HCT116 (cell line): ENCODE measurements at regions not wholly inside any gene's neighbourhood (a gene's known extent, or its start where the extent isn't known, plus 50 kb on each side); places are given as distances from the start of the nearest gene placed in this dataset.

Source experiments
- EGR1 ChIP-seq: IDR thresholded peaks from 2 replicates; pipeline ENCODE4 v1.6.1; 2012; ENCODE audit warnings: low read depth
- EZH2phosphoT487 ChIP-seq: fragments of 200-600 bp; IDR thresholded peaks from 2 replicates; pipeline ENCODE4 v1.6.1; 2018; ENCODE audit warnings: antibody characterized with exemption, borderline replicate concordance
- POLR2AphosphoS5 ChIP-seq: IDR thresholded peaks from 2 replicates; pipeline ENCODE4 v1.6.1; 2011; ENCODE audit warnings: mild to moderate bottlenecking, low read depth, low read length, moderate library complexity
- TF ChIP-seq, protein P1 (sequence below): IDR thresholded peaks from 2 replicates; pipeline ENCODE4 v1.6.1; 2012
- TF ChIP-seq, protein P2 (sequence below), 3 experiments: fragments of 200-600 bp in 1 of 3; sonication (generic) in 1 of 3; IDR thresholded peaks in 2 of 3; conservative IDR thresholded peaks in 1 of 3; 2 replicates each; pipeline ENCODE4 v1.5.1; 2012 to 2017; ENCODE audit warnings: low read depth in 2 of 3, low read length in 2 of 3, antibody characterized with exemption in 1 of 3, borderline replicate concordance in 1 of 3, control low read depth in 1 of 3, mild to moderate bottlenecking in 1 of 3, mixed read lengths in 1 of 3, mixed run types in 1 of 3, moderate library complexity in 1 of 3; ENCODE audit not compliant: insufficient read depth in 1 of 3

DNA sequence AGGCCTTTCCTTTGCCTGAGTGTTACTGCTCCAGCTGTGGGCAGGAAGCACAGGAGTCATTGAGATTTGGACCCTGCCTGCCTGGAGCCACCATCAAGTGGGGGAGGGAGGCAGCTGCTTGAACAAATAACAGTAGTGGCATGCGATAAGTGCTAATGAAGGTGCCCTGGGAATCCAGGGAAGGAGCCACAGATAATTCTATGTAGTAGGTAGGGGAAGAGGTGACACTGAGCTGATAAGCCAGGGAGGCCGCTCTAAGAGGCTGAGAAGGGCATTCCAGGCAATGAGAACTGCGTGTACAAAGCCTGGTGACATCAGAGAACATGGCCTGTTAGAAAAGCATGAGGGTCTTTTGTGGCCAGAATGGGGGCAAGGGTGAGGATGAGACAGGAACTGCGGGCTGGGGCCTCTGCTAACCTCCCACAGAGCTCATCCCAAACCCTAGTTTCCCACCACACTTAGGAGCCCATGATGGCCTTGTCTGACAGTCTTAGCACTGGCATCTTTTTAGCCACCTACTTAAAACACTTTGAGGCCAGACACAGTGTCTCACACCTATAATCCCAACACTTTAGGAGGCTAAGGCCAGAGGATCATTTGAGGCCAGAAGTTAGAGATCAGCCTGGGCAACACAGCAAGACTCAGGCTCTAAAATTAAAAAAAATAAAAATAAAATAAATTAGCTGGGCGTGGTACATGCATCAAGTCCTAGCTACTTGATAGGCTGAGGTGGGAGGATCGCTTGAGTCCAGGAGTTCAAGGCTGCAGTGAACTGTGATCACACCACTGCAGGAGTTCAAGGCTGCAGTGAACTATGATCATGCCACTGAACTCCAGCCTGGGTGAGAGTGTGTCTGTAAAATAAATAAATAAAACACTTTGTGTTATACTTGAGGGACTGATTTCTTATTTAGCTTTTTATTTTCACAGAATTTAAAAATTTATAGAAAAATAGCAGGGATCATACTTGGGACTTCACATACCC lies 58.9 kb downstream of the TET3 start:
- no peak for TF ChIP-seq POLR2AphosphoS5
- TF ChIP-seq EZH2phosphoT487, result no peak
- TF ChIP-seq, protein P1, sequence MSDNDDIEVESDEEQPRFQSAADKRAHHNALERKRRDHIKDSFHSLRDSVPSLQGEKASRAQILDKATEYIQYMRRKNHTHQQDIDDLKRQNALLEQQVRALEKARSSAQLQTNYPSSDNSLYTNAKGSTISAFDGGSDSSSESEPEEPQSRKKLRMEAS, result no peak
- no peak for TF ChIP-seq EGR1
- TF ChIP-seq, protein P2, sequence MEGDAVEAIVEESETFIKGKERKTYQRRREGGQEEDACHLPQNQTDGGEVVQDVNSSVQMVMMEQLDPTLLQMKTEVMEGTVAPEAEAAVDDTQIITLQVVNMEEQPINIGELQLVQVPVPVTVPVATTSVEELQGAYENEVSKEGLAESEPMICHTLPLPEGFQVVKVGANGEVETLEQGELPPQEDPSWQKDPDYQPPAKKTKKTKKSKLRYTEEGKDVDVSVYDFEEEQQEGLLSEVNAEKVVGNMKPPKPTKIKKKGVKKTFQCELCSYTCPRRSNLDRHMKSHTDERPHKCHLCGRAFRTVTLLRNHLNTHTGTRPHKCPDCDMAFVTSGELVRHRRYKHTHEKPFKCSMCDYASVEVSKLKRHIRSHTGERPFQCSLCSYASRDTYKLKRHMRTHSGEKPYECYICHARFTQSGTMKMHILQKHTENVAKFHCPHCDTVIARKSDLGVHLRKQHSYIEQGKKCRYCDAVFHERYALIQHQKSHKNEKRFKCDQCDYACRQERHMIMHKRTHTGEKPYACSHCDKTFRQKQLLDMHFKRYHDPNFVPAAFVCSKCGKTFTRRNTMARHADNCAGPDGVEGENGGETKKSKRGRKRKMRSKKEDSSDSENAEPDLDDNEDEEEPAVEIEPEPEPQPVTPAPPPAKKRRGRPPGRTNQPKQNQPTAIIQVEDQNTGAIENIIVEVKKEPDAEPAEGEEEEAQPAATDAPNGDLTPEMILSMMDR (IDR thresholded peaks at IDR 0.05 in 2 of 3, conservative IDR thresholded peaks at IDR 0.05 in 1 of 3; ENCODE audit: borderline replicate concordance in 1 of 3, insufficient read depth in 1 of 3, low read depth in 2 of 3, low read length in 2 of 3), result no peak
